OCI-LY3 (cell line): ENCODE measurements at regions not wholly inside any gene's neighbourhood (a gene's known extent, or its start where the extent isn't known, plus 50 kb on each side); places are given as distances from the start of the nearest gene placed in this dataset.

Source experiments
- H2AFZ ChIP-seq: fragments of 200-600, 300-600 bp; shearing (Covaris generic); 2 replicates; pipeline ENCODE4 v1.6.0; 2014; ENCODE audit warnings: antibody characterized with exemption, low read depth, low read length
- H3K27ac ChIP-seq: fragments of 200-600, 300-600 bp; sonication (generic); 2 replicates; pipeline ENCODE4 v1.5.1; 2014; ENCODE audit warnings: mild to moderate bottlenecking, low read length, moderate library complexity, mixed read lengths
- H3K27me3 ChIP-seq: fragments of 200-600, 300-600 bp; sonication (generic); 2 replicates; pipeline ENCODE4 v1.6.1; 2014; ENCODE audit warnings: low read depth, low read length, mixed read lengths
- H3K36me3 ChIP-seq: fragments of 200-600, 300-600 bp; sonication (generic); replicated peaks from 2 replicates; pipeline ENCODE3; 2014; ENCODE audit warnings: low read depth, low read length, mixed read lengths
- H3K4me1 ChIP-seq: fragments of 300-600, 200-600 bp; sonication (generic); 2 replicates; pipeline ENCODE4 v1.6.1; 2014; ENCODE audit warnings: low read length, mixed read lengths
- H3K4me2 ChIP-seq: fragments of 200-600, 300-600 bp; sonication (generic); 2 replicates; pipeline ENCODE4 v1.6.1; 2014; ENCODE audit warnings: low read length, mixed read lengths
- H3K4me3 ChIP-seq: fragments of 300-600, 200-600 bp; sonication (generic); 2 replicates; pipeline ENCODE4 v1.5.1; 2014; ENCODE audit warnings: antibody characterized with exemption, mild to moderate bottlenecking, low read length, moderate library complexity
- H3K79me2 ChIP-seq: fragments of 300-600, 200-600 bp; shearing (Covaris generic); 2 replicates; pipeline ENCODE4 v1.6.1; 2014; ENCODE audit warnings: mild to moderate bottlenecking, low read length, mixed read lengths
- H3K9ac ChIP-seq: fragments of 300-600, 200-600 bp; shearing (Covaris generic); 2 replicates; pipeline ENCODE4 v1.6.0; 2014; ENCODE audit warnings: mild to moderate bottlenecking, low read length, moderate library complexity
- H3K9me3 ChIP-seq: fragments of 200-600, 300-600 bp; shearing (Covaris generic); 2 replicates; pipeline ENCODE4 v1.6.1; 2014; ENCODE audit warnings: low read length, mixed read lengths; ENCODE audit not compliant: insufficient read depth
- H4K20me1 ChIP-seq: fragments of 200-600, 300-600 bp; sonication (generic); 2 replicates; pipeline ENCODE4 v1.6.1; 2016; ENCODE audit warnings: low read length, mixed read lengths; ENCODE audit not compliant: insufficient read depth
- EZH2phosphoT487 ChIP-seq: fragments of 200-600 bp; shearing (Covaris generic); IDR thresholded peaks from 2 replicates; pipeline ENCODE4 v1.6.1; 2018; ENCODE audit warnings: antibody characterized with exemption, mixed run types, low read depth
- TF ChIP-seq, protein P1 (sequence below): fragments of 200-600, 300-600 bp; sonication (generic); IDR thresholded peaks from 2 replicates; pipeline ENCODE4 v1.5.1; 2014; ENCODE audit warnings: antibody characterized with exemption, low read length, low read depth

GRCh38 chr7:149552799-149553198, 55.2 kb upstream of the ZNF746 start:
- no peaks in the 10 kb centered on the region for H3K27me3 ChIP-seq
- no peak overlapping the region for H3K27ac ChIP-seq

More at GRCh38 chr7:149552799-149553198, 55.2 kb upstream of the ZNF746 start:
- no peak overlapping the region for H3K9ac ChIP-seq
- H3K4me2 ChIP-seq: no peak overlapping the region
- no peaks in the 10 kb centered on the region for H3K79me2 ChIP-seq
- no peaks in the 10 kb centered on the region for H3K9me3 ChIP-seq
- no peaks in the 10 kb centered on the region for H4K20me1 ChIP-seq
- no peaks in the 10 kb centered on the region for H3K4me1 ChIP-seq
- H2AFZ ChIP-seq: no peak overlapping the region
- H3K36me3 ChIP-seq: peaks cover 56% of the 10 kb centered on the region
- TF ChIP-seq, protein P1, sequence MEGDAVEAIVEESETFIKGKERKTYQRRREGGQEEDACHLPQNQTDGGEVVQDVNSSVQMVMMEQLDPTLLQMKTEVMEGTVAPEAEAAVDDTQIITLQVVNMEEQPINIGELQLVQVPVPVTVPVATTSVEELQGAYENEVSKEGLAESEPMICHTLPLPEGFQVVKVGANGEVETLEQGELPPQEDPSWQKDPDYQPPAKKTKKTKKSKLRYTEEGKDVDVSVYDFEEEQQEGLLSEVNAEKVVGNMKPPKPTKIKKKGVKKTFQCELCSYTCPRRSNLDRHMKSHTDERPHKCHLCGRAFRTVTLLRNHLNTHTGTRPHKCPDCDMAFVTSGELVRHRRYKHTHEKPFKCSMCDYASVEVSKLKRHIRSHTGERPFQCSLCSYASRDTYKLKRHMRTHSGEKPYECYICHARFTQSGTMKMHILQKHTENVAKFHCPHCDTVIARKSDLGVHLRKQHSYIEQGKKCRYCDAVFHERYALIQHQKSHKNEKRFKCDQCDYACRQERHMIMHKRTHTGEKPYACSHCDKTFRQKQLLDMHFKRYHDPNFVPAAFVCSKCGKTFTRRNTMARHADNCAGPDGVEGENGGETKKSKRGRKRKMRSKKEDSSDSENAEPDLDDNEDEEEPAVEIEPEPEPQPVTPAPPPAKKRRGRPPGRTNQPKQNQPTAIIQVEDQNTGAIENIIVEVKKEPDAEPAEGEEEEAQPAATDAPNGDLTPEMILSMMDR: no peak
- no peak for TF ChIP-seq EZH2phosphoT487
- no peak overlapping the region for H3K4me3 ChIP-seq
